ENCODE measurements at regions not wholly inside any gene's neighbourhood (a gene's known extent, or its start where the extent isn't known, plus 50 kb on each side); places are given as distances from the start of the nearest gene placed in this dataset.

- Histone ChIP-seq H3K27me3 (ENCODE audit: control insufficient read depth, insufficient read depth, low read length) (no peaks in the 10 kb centered on the region), H3K27ac (ENCODE audit: low read length) (no peak overlapping the region), H3K9me3 (ENCODE audit: control insufficient read depth, insufficient read depth, low read depth, low read length) (no peaks in the 10 kb centered on the region), H3K4me3 (ENCODE audit: low read depth in 2 of 2, low read length in 2 of 2) (no peak overlapping the region), H3K4me1 (ENCODE audit: control insufficient read depth, insufficient read depth, low read length) (no peaks in the 10 kb centered on the region), H3K36me3 (ENCODE audit: control insufficient read depth, insufficient read depth, low read length) (no peaks in the 10 kb centered on the region)
- BruUV-seq (replicated peaks): no TSS peak
- ChIA-PET POLR2A (no interaction called here), CTCF (no interaction called here)
- ATAC-seq (no peak), DNase-seq (ENCODE audit: low read depth, low spot score) (no peak)
- intact Hi-C loops (cut with micrococcal nuclease; ENCODE audit: unreplicated experiment) (no loop called here), in situ Hi-C loops (cut with HindIII; ENCODE audit: low pct_unique_long_range_greater_than_20kb, low sequenced_read_pairs) (no loop called here)
- TF ChIP-seq TCF7L2 (IDR thresholded peaks at IDR 0.05; ENCODE audit: low read depth, low read length) (no peak), CTCF (IDR thresholded peaks at IDR 0.05) (no peak), REST (IDR thresholded peaks at IDR 0.05; ENCODE audit: insufficient read depth in 1 of 2, low read depth in 2 of 2, low read length in 1 of 2) (no peak), SIN3A (IDR thresholded peaks at IDR 0.05; ENCODE audit: borderline replicate concordance, insufficient read depth, low read depth, low read length) (no peak), POLR2AphosphoS5 (IDR thresholded peaks at IDR 0.05; ENCODE audit: low read depth, low read length) (no peak)
Observed at GRCh38 chr9:28121366-28121765, 548.1 kb upstream of the C9orf72 start.

- H3K4me3 ChIP-seq (ENCODE audit: low read depth in 2 of 2, low read length in 2 of 2): no peak overlapping the region
- no peak for TF ChIP-seq REST (IDR thresholded peaks at IDR 0.05; ENCODE audit: insufficient read depth in 1 of 2, low read depth in 2 of 2, low read length in 1 of 2)
- TF ChIP-seq SIN3A (IDR thresholded peaks at IDR 0.05; ENCODE audit: borderline replicate concordance, insufficient read depth, low read depth, low read length): no peak
- no peak for TF ChIP-seq POLR2AphosphoS5 (IDR thresholded peaks at IDR 0.05; ENCODE audit: low read depth, low read length)
- TF ChIP-seq CTCF (IDR thresholded peaks at IDR 0.05): no peak
- TF ChIP-seq TCF7L2 (IDR thresholded peaks at IDR 0.05; ENCODE audit: low read depth, low read length): no peak
- POLR2A ChIA-PET: no interaction called here
- ATAC-seq (no peak), DNase-seq (ENCODE audit: low read depth, low spot score) (no peak)
- H3K27ac ChIP-seq (ENCODE audit: low read length): no peak overlapping the region
- in situ Hi-C loops (cut with HindIII; ENCODE audit: low pct_unique_long_range_greater_than_20kb, low sequenced_read_pairs) (no loop called here), intact Hi-C loops (cut with micrococcal nuclease; ENCODE audit: unreplicated experiment) (no loop called here)
- no peaks in the 10 kb centered on the region for H3K27me3 ChIP-seq (ENCODE audit: control insufficient read depth, insufficient read depth, low read length)
- CTCF ChIA-PET: no interaction called here
- no peaks in the 10 kb centered on the region for H3K36me3 ChIP-seq (ENCODE audit: control insufficient read depth, insufficient read depth, low read length)
- BruUV-seq (replicated peaks): no TSS peak
- H3K9me3 ChIP-seq (ENCODE audit: control insufficient read depth, insufficient read depth, low read depth, low read length): no peaks in the 10 kb centered on the region
- no peaks in the 10 kb centered on the region for H3K4me1 ChIP-seq (ENCODE audit: control insufficient read depth, insufficient read depth, low read length)
Observed at GRCh38 chr9:28124917-28125316, 551.6 kb upstream of the C9orf72 start.
